ENCODE measurements at regions not wholly inside any gene's neighbourhood (a gene's known extent, or its start where the extent isn't known, plus 50 kb on each side); places are given as distances from the start of the nearest gene placed in this dataset.

DNA sequence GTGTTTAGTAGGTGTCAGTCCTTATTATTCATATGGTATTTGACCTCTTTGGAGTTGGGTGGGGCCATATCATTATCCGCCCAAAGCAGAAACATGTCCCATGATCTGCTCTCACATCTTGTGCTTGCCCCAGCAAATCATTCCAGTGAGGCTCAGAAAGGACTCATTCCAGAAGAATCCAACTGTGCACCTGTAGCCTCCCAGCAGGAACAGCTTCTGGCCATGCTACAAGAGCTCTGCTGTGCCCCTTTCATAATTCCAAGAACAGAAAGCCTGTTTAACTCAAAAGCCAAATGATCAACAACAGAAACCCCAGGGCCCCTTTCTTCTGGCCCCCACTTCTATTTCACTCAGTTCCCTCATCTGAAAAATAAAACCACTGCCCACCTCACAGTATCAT is 673.1 kb downstream of the DIAPH3 start (continued):
- no peak for TF ChIP-seq TFDP1 (CRISPR knock-in tag; IDR thresholded peaks at IDR 0.05; ENCODE audit: borderline replicate concordance)
- TF ChIP-seq ZNF512 (CRISPR knock-in tag; IDR thresholded peaks at IDR 0.05) = no peak
- no peak for TF ChIP-seq RFXANK (CRISPR knock-in tag; IDR thresholded peaks at IDR 0.05)
- TF ChIP-seq HOXA9 (CRISPR knock-in tag; IDR thresholded peaks at IDR 0.05; ENCODE audit: borderline replicate concordance) = no peak
- TF ChIP-seq, protein P1, sequence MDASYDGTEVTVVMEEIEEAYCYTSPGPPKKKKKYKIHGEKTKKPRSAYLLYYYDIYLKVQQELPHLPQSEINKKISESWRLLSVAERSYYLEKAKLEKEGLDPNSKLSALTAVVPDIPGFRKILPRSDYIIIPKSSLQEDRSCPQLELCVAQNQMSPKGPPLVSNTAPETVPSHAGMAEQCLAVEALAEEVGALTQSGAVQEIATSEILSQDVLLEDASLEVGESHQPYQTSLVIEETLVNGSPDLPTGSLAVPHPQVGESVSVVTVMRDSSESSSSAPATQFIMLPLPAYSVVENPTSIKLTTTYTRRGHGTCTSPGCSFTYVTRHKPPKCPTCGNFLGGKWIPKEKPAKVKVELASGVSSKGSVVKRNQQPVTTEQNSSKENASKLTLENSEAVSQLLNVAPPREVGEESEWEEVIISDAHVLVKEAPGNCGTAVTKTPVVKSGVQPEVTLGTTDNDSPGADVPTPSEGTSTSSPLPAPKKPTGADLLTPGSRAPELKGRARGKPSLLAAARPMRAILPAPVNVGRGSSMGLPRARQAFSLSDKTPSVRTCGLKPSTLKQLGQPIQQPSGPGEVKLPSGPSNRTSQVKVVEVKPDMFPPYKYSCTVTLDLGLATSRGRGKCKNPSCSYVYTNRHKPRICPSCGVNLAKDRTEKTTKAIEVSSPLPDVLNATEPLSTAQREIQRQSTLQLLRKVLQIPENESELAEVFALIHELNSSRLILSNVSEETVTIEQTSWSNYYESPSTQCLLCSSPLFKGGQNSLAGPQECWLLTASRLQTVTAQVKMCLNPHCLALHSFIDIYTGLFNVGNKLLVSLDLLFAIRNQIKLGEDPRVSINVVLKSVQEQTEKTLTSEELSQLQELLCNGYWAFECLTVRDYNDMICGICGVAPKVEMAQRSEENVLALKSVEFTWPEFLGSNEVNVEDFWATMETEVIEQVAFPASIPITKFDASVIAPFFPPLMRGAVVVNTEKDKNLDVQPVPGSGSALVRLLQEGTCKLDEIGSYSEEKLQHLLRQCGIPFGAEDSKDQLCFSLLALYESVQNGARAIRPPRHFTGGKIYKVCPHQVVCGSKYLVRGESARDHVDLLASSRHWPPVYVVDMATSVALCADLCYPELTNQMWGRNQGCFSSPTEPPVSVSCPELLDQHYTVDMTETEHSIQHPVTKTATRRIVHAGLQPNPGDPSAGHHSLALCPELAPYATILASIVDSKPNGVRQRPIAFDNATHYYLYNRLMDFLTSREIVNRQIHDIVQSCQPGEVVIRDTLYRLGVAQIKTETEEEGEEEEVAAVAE (CRISPR knock-in tag; IDR thresholded peaks at IDR 0.05; ENCODE audit: borderline replicate concordance) = no peak
- TF ChIP-seq MTA3 (CRISPR knock-in tag; IDR thresholded peaks at IDR 0.05) = no peak
- TF ChIP-seq KDM4B (CRISPR knock-in tag; IDR thresholded peaks at IDR 0.05) = no peak
- TF ChIP-seq SOX6 (IDR thresholded peaks at IDR 0.05) = no peak
- no peak for TF ChIP-seq SOX6 (CRISPR knock-in tag; IDR thresholded peaks at IDR 0.05)
- TF ChIP-seq MTF1 (CRISPR knock-in tag; IDR thresholded peaks at IDR 0.05) = no peak
- no peak for TF ChIP-seq ZNF263 (CRISPR knock-in tag; IDR thresholded peaks at IDR 0.05)
- TF ChIP-seq CENPX (CRISPR knock-in tag; IDR thresholded peaks at IDR 0.05) = no peak

Measured in HepG2 (cell line).